HepG2 (cell line): ENCODE measurements at regions not wholly inside any gene's neighbourhood (a gene's known extent, or its start where the extent isn't known, plus 50 kb on each side); places are given as distances from the start of the nearest gene placed in this dataset.

Experiments used
- ATAC-seq: fragments of 200-7000 bp; cut with Tn5 transposase; 3 replicates; pipeline ENCODE4 v1.9.1; 2020; ENCODE audit warnings: mild to moderate bottlenecking, moderate library complexity
- BruUV-seq: library from RNA; stranded (reverse); fragments of 400-500 nt; replicated peaks from 2 replicates; lab custom pipeline; 2021; lab: Mats Ljungman, UMichigan
- CTCF ChIA-PET: fragments of 300-600 bp; formaldehyde crosslinking; extraction: SDS; loops from one replicate; lab custom pipeline; 2021; ENCODE audit warnings: low total read pairs, inconsistent platforms, low intra/inter-chr PET ratio; lab: Yijun Ruan, JAX
- POLR2A ChIA-PET: fragments of 350-600 bp; sonication (Branson Sonifier 250); formaldehyde crosslinking; loops from one replicate; lab custom pipeline; 2020; ENCODE audit warnings: antibody characterized with exemption, inconsistent platforms; lab: Yijun Ruan, JAX
- DNase-seq: peaks from one replicate; pipeline ENCODE4 v3.0.0-alpha.2; 2015; ENCODE audit warnings: low spot score
- FAIRE-seq: peaks from 3 replicates; lab custom pipeline; 2011; peaks lifted over from hg19 to GRCh38; lab: Jason Lieb, UNC
- H2AFZ ChIP-seq: one replicate; pipeline ENCODE4 v1.6.1; 2011; ENCODE audit warnings: low read length, inconsistent platforms
- H3K27ac ChIP-seq: fragments of 300-600 bp; 3 replicates; pipeline ENCODE4 v1.8.0; 2011; ENCODE audit warnings: mixed run types, mild to moderate bottlenecking, mixed read lengths, low read length, inconsistent platforms; ENCODE audit not compliant: insufficient read depth; ENCODE audit errors: extremely low read length
- H3K27me3 ChIP-seq, 2 experiments: fragments of 200-600 bp in 1 of 2; 2 replicates in 1 of 2; 3 replicates in 1 of 2; pipeline versions ENCODE4 v1.6.0 to v1.8.0; 2011; ENCODE audit warnings: low read length in 2 of 2, mild to moderate bottlenecking in 2 of 2, moderate library complexity in 2 of 2, inconsistent platforms in 1 of 2; ENCODE audit not compliant: insufficient read depth in 2 of 2, control insufficient read depth in 1 of 2
- H3K36me3 ChIP-seq, 2 experiments: fragments of 200-600 bp in 1 of 2; replicated peaks in 1 of 2; 2 replicates in 1 of 2; 3 replicates in 1 of 2; pipeline versions ENCODE4 v1.5.1 to v1.8.0; 2011; ENCODE audit warnings: low read length in 2 of 2, inconsistent platforms in 1 of 2; ENCODE audit not compliant: insufficient read depth in 2 of 2, control insufficient read depth in 1 of 2
- H3K4me1 ChIP-seq: 2 replicates; pipeline ENCODE4 v1.5.1; 2012; ENCODE audit warnings: low read length, inconsistent platforms; ENCODE audit not compliant: insufficient read depth
- H3K4me2 ChIP-seq: 2 replicates; pipeline ENCODE4 v1.6.0; 2011; ENCODE audit warnings: low read depth, low read length, inconsistent platforms
- H3K4me3 ChIP-seq, 3 experiments: fragments of 200-600 bp in 1 of 3; sonication (generic), shearing (Covaris generic) in 1 of 3; replicated peaks in 1 of 3; 2 replicates each; pipeline ENCODE4 v1.5.1; 2011 to 2016; ENCODE audit warnings: low read length in 3 of 3, inconsistent platforms in 2 of 3, low read depth in 2 of 3, mild to moderate bottlenecking in 2 of 3, control low read depth in 1 of 3, mixed read lengths in 1 of 3; ENCODE audit not compliant: insufficient read depth in 1 of 3
- H3K79me2 ChIP-seq: one replicate; pipeline ENCODE4 v1.6.1; 2011; ENCODE audit warnings: low read length, inconsistent platforms; ENCODE audit not compliant: insufficient read depth
- H3K9ac ChIP-seq: 2 replicates; pipeline ENCODE4 v1.6.0; 2011; ENCODE audit warnings: mild to moderate bottlenecking, low read depth, low read length, inconsistent platforms; ENCODE audit not compliant: insufficient read depth
- H3K9me3 ChIP-seq: 2 replicates; pipeline ENCODE4 v1.5.1; 2012; ENCODE audit warnings: mild to moderate bottlenecking, low read length
- H4K20me1 ChIP-seq: 2 replicates; pipeline ENCODE4 v1.6.0; 2011; ENCODE audit warnings: inconsistent platforms, mild to moderate bottlenecking, low read length, moderate library complexity; ENCODE audit not compliant: insufficient read depth
- CBX1 ChIP-seq: IDR thresholded peaks from one replicate; pipeline ENCODE4 v1.6.1; 2016; ENCODE audit warnings: antibody characterized with exemption, low read depth
- CEBPZ ChIP-seq: IDR thresholded peaks from 2 replicates; pipeline ENCODE4 v1.6.1; 2012; ENCODE audit warnings: low read length, improper control_type of control experiment
- GABPA ChIP-seq, 2 experiments: IDR thresholded peaks; 2 replicates each; pipeline ENCODE4 v1.6.1; 2011 to 2016; ENCODE audit warnings: low read depth in 2 of 2, low read length in 1 of 2, missing biosample characterization in 1 of 2, missing genetic modification characterization in 1 of 2
- HNF4A ChIP-seq: sonication (generic); formaldehyde crosslinking; IDR thresholded peaks from 2 replicates; pipeline ENCODE4 v1.4.0; 2020; ENCODE audit warnings: missing genetic modification reagents
- IRF2 ChIP-seq: IDR thresholded peaks from 2 replicates; pipeline ENCODE4 v1.6.1; 2018; ENCODE audit warnings: missing genetic modification reagents, missing compliant biosample characterization
- MTF1 ChIP-seq: sonication (generic); formaldehyde crosslinking; IDR thresholded peaks from 2 replicates; pipeline ENCODE4 v1.5.0; 2020; ENCODE audit warnings: missing genetic modification reagents
- RFX5 ChIP-seq: IDR thresholded peaks from 2 replicates; pipeline ENCODE4 v1.6.1; 2011; ENCODE audit warnings: low read depth, low read length, improper control_type of control experiment
- ZNF382 ChIP-seq: sonication (generic); formaldehyde crosslinking; IDR thresholded peaks from 2 replicates; pipeline ENCODE4 v1.5.0; 2020; ENCODE audit warnings: missing genetic modification reagents, mild to moderate bottlenecking, borderline replicate concordance
- ZNF510 ChIP-seq: sonication (generic); formaldehyde crosslinking; IDR thresholded peaks from 2 replicates; pipeline ENCODE4 v1.4.0; 2020; ENCODE audit warnings: low read depth, mild to moderate bottlenecking, missing genetic modification reagents
- ZNF580 ChIP-seq: IDR thresholded peaks from 2 replicates; pipeline ENCODE4 v1.6.1; 2016; ENCODE audit warnings: low read depth, borderline replicate concordance
- ZNF878 ChIP-seq: sonication (generic); formaldehyde crosslinking; IDR thresholded peaks from 2 replicates; pipeline ENCODE4 v1.8.1; 2023; ENCODE audit warnings: mild to moderate bottlenecking, missing genetic modification reagents, moderate library complexity
- ZSCAN29 ChIP-seq: sonication (generic); formaldehyde crosslinking; conservative IDR thresholded peaks from 2 replicates; pipeline ENCODE4 v1.4.0; 2020; ENCODE audit warnings: mild to moderate bottlenecking, missing genetic modification reagents
- in situ Hi-C: cut with HindIII; loops from 2 replicates; pipeline ENCODE4 v1.10.0; 2017; ENCODE audit warnings: low pct_unique_long_range_greater_than_20kb; ENCODE audit not compliant: extremely low pct_ligation_motif_present
- intact Hi-C: fragments of 100-400 bp; cut with micrococcal nuclease; formaldehyde crosslinking; loops from one replicate; pipeline ENCODE4 v1.10.0; 2022; ENCODE audit not compliant: unreplicated experiment
- TF ChIP-seq, protein P1 (sequence below): sonication (generic); formaldehyde crosslinking; IDR thresholded peaks from 2 replicates; pipeline ENCODE4 v1.5.0; 2020; ENCODE audit warnings: mild to moderate bottlenecking, missing genetic modification reagents, borderline replicate concordance

DNA sequence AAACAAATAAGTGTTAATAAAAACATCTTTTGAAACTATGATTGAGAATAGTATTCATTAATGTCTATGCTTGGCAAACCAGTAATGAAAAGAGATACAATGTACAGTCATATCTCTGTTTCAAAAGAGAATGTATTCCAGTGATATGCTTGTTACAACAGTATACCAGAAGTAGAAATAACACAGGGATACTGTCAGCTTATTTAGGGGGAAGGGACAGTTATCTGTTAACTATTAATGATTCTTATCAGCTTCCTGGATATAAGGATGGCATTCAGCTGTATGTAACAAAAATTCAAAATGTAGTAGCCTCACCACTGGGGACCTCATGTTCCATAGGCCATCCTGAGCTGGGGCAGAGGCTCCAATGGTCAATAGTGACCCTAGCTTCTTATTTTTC, 103.8 kb upstream of the TBX18 start:
- H3K79me2 ChIP-seq, result no peaks in the 10 kb centered on the region
- no peak overlapping the region for H3K9ac ChIP-seq
- ChIA-PET POLR2A (no interaction called here), CTCF (no interaction called here)
- H3K4me2 ChIP-seq, result no peak overlapping the region
- no peak for FAIRE-seq
- no TSS peak for BruUV-seq
- no peak for DNase-seq
- H3K27me3 ChIP-seq, result no peaks in the 10 kb centered on the region
- no peak overlapping the region for H3K4me3 ChIP-seq
- H3K9me3 ChIP-seq, result no peaks in the 10 kb centered on the region
- no peaks in the 10 kb centered on the region for H4K20me1 ChIP-seq
- intact Hi-C loops, result no loop called here
- no peak overlapping the region for H2AFZ ChIP-seq
- ATAC-seq, result no peak
- no peaks in the 10 kb centered on the region for H3K4me1 ChIP-seq
- H3K27ac ChIP-seq, result no peak overlapping the region
- no peaks in the 10 kb centered on the region for H3K36me3 ChIP-seq
- in situ Hi-C loops, result no loop called here
- TF ChIP-seq ZNF878 (CRISPR knock-in tag) (no peak), HNF4A (CRISPR knock-in tag) (no peak), MTF1 (CRISPR knock-in tag) (no peak), ZNF580 (CRISPR knock-in tag) (no peak), RFX5 (no peak), ZNF510 (CRISPR knock-in tag) (no peak), CBX1 (no peak), GABPA (IDR thresholded peaks at IDR 0.05; ENCODE audit: low read depth, low read length) (no peak), GABPA (CRISPR knock-in tag; IDR thresholded peaks at IDR 0.05; ENCODE audit: low read depth) (no peak), ZNF382 (CRISPR knock-in tag) (no peak), ZSCAN29 (CRISPR knock-in tag) (no peak), CEBPZ (no peak), IRF2 (no peak)
- TF ChIP-seq, protein P1, sequence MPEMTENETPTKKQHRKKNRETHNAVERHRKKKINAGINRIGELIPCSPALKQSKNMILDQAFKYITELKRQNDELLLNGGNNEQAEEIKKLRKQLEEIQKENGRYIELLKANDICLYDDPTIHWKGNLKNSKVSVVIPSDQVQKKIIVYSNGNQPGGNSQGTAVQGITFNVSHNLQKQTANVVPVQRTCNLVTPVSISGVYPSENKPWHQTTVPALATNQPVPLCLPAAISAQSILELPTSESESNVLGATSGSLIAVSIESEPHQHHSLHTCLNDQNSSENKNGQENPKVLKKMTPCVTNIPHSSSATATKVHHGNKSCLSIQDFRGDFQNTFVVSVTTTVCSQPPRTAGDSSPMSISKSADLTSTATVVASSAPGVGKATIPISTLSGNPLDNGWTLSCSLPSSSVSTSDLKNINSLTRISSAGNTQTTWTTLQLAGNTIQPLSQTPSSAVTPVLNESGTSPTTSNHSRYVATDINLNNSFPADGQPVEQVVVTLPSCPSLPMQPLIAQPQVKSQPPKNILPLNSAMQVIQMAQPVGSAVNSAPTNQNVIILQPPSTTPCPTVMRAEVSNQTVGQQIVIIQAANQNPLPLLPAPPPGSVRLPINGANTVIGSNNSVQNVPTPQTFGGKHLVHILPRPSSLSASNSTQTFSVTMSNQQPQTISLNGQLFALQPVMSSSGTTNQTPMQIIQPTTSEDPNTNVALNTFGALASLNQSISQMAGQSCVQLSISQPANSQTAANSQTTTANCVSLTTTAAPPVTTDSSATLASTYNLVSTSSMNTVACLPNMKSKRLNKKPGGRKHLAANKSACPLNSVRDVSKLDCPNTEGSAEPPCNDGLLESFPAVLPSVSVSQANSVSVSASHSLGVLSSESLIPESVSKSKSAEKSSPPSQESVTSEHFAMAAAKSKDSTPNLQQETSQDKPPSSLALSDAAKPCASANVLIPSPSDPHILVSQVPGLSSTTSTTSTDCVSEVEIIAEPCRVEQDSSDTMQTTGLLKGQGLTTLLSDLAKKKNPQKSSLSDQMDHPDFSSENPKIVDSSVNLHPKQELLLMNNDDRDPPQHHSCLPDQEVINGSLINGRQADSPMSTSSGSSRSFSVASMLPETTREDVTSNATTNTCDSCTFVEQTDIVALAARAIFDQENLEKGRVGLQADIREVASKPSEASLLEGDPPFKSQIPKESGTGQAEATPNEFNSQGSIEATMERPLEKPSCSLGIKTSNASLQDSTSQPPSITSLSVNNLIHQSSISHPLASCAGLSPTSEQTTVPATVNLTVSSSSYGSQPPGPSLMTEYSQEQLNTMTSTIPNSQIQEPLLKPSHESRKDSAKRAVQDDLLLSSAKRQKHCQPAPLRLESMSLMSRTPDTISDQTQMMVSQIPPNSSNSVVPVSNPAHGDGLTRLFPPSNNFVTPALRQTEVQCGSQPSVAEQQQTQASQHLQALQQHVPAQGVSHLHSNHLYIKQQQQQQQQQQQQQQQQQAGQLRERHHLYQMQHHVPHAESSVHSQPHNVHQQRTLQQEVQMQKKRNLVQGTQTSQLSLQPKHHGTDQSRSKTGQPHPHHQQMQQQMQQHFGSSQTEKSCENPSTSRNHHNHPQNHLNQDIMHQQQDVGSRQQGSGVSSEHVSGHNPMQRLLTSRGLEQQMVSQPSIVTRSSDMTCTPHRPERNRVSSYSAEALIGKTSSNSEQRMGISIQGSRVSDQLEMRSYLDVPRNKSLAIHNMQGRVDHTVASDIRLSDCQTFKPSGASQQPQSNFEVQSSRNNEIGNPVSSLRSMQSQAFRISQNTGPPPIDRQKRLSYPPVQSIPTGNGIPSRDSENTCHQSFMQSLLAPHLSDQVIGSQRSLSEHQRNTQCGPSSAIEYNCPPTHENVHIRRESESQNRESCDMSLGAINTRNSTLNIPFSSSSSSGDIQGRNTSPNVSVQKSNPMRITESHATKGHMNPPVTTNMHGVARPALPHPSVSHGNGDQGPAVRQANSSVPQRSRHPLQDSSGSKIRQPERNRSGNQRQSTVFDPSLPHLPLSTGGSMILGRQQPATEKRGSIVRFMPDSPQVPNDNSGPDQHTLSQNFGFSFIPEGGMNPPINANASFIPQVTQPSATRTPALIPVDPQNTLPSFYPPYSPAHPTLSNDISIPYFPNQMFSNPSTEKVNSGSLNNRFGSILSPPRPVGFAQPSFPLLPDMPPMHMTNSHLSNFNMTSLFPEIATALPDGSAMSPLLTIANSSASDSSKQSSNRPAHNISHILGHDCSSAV (CRISPR knock-in tag), result no peak
